Osteoblast (primary cell): ENCODE measurements at regions not wholly inside any gene's neighbourhood (a gene's known extent, or its start where the extent isn't known, plus 50 kb on each side); places are given as distances from the start of the nearest gene placed in this dataset.

Experiments
- DNase-seq: peaks from one replicate; pipeline ENCODE4 v3.0.0; 2011; ENCODE audit warnings: low spot score, mixed read lengths; ENCODE audit not compliant: insufficient read length; ENCODE audit errors: missing footprints
- H2AFZ ChIP-seq: 2 replicates; pipeline ENCODE4 v1.6.0; 2011; ENCODE audit warnings: mild to moderate bottlenecking, low read length
- H3K27ac ChIP-seq: 2 replicates; pipeline ENCODE4 v1.5.1; 2011; ENCODE audit warnings: mild to moderate bottlenecking, low read depth, low read length, moderate library complexity
- H3K27me3 ChIP-seq: 2 replicates; pipeline ENCODE4 v1.6.0; 2012; ENCODE audit warnings: mild to moderate bottlenecking, control low read depth, inconsistent platforms, low read length, moderate library complexity; ENCODE audit not compliant: insufficient read depth
- H3K36me3 ChIP-seq: 2 replicates; pipeline ENCODE4 v1.5.1; 2011; ENCODE audit warnings: mild to moderate bottlenecking, low read length, control low read depth, moderate library complexity; ENCODE audit not compliant: insufficient read depth
- H3K4me1 ChIP-seq: 2 replicates; pipeline ENCODE4 v1.5.1; 2011; ENCODE audit warnings: mild to moderate bottlenecking, low read length, control low read depth, moderate library complexity; ENCODE audit not compliant: insufficient read depth
- H3K4me2 ChIP-seq: 2 replicates; pipeline ENCODE4 v1.6.0; 2011; ENCODE audit warnings: mild to moderate bottlenecking, low read length; ENCODE audit not compliant: insufficient read depth
- H3K4me3 ChIP-seq: fragments of 200-600 bp; sonication (generic); 3 replicates; pipeline ENCODE4 v1.5.1; 2012; ENCODE audit warnings: mild to moderate bottlenecking, low read length, inconsistent platforms; ENCODE audit not compliant: insufficient read depth
- H3K79me2 ChIP-seq: 2 replicates; pipeline ENCODE4 v1.6.0; 2012; ENCODE audit warnings: mild to moderate bottlenecking, low read length, control low read depth, inconsistent platforms; ENCODE audit not compliant: insufficient read depth
- H3K9me3 ChIP-seq: 2 replicates; pipeline ENCODE4 v1.5.1; 2011; ENCODE audit warnings: low read depth, low read length, control low read depth
- H4K20me1 ChIP-seq: 2 replicates; pipeline ENCODE4 v1.6.0; 2012; ENCODE audit warnings: mild to moderate bottlenecking, low read length, control low read depth; ENCODE audit not compliant: insufficient read depth
- TF ChIP-seq, protein P1 (sequence below): IDR thresholded peaks from 2 replicates; pipeline ENCODE4 v1.5.1; 2011; ENCODE audit warnings: mild to moderate bottlenecking, low read depth, low read length, moderate library complexity; ENCODE audit errors: extremely low read depth

DNA sequence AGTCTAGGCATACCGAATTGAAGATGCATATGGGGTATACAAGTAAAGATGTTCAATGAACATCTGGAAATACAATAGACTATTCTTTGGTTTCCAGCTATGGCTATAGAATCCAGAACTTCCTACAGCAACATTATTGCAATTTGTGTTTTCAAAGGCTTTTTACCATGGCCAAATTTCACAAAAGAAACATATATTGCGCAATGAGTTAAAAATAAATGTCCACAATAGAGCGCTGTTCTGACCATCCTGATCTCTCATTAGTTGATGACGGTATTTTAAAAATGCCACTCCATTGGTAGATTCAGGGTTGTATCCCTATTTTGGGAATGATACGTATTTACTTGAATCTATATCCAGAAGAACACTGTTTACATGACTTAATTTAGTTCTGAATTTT lies 139.2 kb downstream of the LINC00632 start:
- no peaks in the 10 kb centered on the region for H3K9me3 ChIP-seq
- no peaks in the 10 kb centered on the region for H3K79me2 ChIP-seq
- no peak overlapping the region for H3K4me2 ChIP-seq
- no peaks in the 10 kb centered on the region for H3K27me3 ChIP-seq
- H4K20me1 ChIP-seq, result no peaks in the 10 kb centered on the region
- no peak for DNase-seq
- no peaks in the 10 kb centered on the region for H3K36me3 ChIP-seq
- TF ChIP-seq, protein P1, sequence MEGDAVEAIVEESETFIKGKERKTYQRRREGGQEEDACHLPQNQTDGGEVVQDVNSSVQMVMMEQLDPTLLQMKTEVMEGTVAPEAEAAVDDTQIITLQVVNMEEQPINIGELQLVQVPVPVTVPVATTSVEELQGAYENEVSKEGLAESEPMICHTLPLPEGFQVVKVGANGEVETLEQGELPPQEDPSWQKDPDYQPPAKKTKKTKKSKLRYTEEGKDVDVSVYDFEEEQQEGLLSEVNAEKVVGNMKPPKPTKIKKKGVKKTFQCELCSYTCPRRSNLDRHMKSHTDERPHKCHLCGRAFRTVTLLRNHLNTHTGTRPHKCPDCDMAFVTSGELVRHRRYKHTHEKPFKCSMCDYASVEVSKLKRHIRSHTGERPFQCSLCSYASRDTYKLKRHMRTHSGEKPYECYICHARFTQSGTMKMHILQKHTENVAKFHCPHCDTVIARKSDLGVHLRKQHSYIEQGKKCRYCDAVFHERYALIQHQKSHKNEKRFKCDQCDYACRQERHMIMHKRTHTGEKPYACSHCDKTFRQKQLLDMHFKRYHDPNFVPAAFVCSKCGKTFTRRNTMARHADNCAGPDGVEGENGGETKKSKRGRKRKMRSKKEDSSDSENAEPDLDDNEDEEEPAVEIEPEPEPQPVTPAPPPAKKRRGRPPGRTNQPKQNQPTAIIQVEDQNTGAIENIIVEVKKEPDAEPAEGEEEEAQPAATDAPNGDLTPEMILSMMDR, result no peak
- no peak overlapping the region for H3K4me3 ChIP-seq
- no peaks in the 10 kb centered on the region for H3K4me1 ChIP-seq
- H2AFZ ChIP-seq, result no peak overlapping the region
- no peak overlapping the region for H3K27ac ChIP-seq

DNA sequence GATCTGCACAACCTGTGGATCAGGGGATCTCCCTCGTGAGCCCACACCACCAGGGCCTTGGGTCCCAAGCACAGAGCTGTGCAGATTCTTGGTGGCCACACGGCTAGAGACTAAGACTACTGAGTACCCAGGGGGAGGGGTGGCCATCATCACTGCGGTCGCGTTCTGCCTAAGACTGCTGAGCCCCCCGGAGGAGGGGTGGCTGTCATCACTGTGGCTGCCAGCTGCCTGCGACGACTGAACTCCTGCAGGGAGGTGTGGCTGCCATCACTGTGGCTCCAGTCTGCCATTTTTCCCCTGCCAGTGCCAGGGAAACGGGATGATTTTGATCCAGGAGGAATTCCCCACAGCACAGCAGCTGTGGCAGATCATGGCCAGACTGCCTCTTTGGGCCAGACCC lies 141.7 kb upstream of the SPANXB1 start:
- Histone ChIP-seq H3K4me2 (no peak overlapping the region), H3K4me3 (no peak overlapping the region), H3K79me2 (no peaks in the 10 kb centered on the region), H2AFZ (no peak overlapping the region), H3K36me3 (no peaks in the 10 kb centered on the region), H3K27me3 (no peaks in the 10 kb centered on the region), H3K4me1 (no peaks in the 10 kb centered on the region), H4K20me1 (no peaks in the 10 kb centered on the region), H3K9me3 (peaks cover 5% of the 10 kb centered on the region), H3K27ac (no peak overlapping the region)
- DNase-seq, result peak; percentile 3
- TF ChIP-seq, protein P1, result no peak

DNA sequence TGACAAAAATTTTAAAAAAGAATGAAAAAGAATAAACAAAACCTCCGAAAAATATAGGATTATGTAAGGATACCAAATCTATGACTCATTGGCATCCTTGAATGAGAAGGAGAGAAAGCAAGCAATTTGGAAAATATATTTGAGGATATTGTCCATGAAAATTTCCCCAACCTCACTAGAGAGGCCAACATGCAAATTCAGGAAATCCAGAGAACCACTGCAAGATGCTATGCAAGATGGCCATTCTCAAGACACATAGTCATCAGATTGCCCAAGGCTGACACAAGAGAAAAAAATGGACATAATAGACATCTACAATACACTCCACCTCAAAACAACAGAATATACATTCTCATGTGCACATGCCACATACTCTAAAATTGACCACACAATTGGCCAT lies 135.9 kb upstream of the SPANXB1 start:
- H3K27ac ChIP-seq, result no peak overlapping the region
- H3K4me1 ChIP-seq, result no peaks in the 10 kb centered on the region
- no peaks in the 10 kb centered on the region for H3K36me3 ChIP-seq
- H4K20me1 ChIP-seq, result no peaks in the 10 kb centered on the region
- TF ChIP-seq, protein P1, result no peak
- H3K79me2 ChIP-seq, result no peaks in the 10 kb centered on the region
- H3K4me2 ChIP-seq, result no peak overlapping the region
- H3K9me3 ChIP-seq, result no peaks in the 10 kb centered on the region
- no peak overlapping the region for H2AFZ ChIP-seq
- no peaks in the 10 kb centered on the region for H3K27me3 ChIP-seq
- no peak overlapping the region for H3K4me3 ChIP-seq
- DNase-seq, result no peak

DNA sequence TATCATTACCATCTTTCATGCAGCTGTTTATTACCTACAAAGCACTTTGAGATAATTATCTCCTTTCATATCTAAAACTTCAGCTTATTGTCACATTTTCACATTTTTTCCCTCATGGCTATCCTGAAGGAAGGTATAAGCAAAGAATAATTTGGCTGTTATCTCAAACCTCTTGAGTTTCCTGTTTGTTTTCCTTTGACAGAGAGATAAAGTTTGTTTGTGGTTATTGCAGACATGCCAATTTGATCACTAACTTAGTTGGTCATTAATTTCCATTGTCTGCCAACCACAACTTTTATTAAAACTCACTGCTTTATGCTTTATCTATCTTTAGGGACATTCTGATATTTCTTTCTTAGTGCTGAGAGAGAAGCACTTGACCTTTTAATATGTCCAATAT lies 89.8 kb upstream of the SPANXB1 start:
- TF ChIP-seq, protein P1, result no peak
- H3K36me3 ChIP-seq, result no peaks in the 10 kb centered on the region
- no peaks in the 10 kb centered on the region for H3K79me2 ChIP-seq
- DNase-seq, result no peak
- no peaks in the 10 kb centered on the region for H3K27me3 ChIP-seq
- H2AFZ ChIP-seq, result no peak overlapping the region
- no peaks in the 10 kb centered on the region for H3K9me3 ChIP-seq
- H3K27ac ChIP-seq, result no peak overlapping the region
- no peaks in the 10 kb centered on the region for H3K4me1 ChIP-seq
- no peak overlapping the region for H3K4me2 ChIP-seq
- no peaks in the 10 kb centered on the region for H4K20me1 ChIP-seq
- no peak overlapping the region for H3K4me3 ChIP-seq
